Heart right ventricle (tissue), 16 donors: ENCODE measurements at regions not wholly inside any gene's neighbourhood (a gene's known extent, or its start where the extent isn't known, plus 50 kb on each side); places are given as distances from the start of the nearest gene placed in this dataset.

Experiments
- ATAC-seq, 8 donors: fragments of 200-7000 bp; cut with Tn5 transposase; one replicate each; pipeline ENCODE4 v1.9.1; 2020; ENCODE audit warnings: mild to moderate bottlenecking in 8 of 8, moderate library complexity in 8 of 8, moderate number of reproducible peaks in 1 of 8
- DNase-seq, 2 donors: peaks; one replicate each; pipeline ENCODE4 v3.0.0-alpha.2; 2020
- H3K27ac ChIP-seq, 10 donors: fragments of 200-600 bp; sonication (generic) in 2 of 10; one replicate each; pipeline versions ENCODE4 v1.5.0 to v1.8.0; 2020 to 2022; ENCODE audit warnings: mild to moderate bottlenecking in 3 of 10
- H3K27me3 ChIP-seq, 7 donors: fragments of 200-600 bp; one replicate each; pipeline ENCODE4 v1.8.0; 2021 to 2022; ENCODE audit warnings: mild to moderate bottlenecking in 2 of 7
- H3K36me3 ChIP-seq, 9 donors: fragments of 200-600 bp; sonication (generic) in 1 of 9; one replicate each; pipeline versions ENCODE4 v1.5.0 to v1.8.0; 2020 to 2022; ENCODE audit warnings: mild to moderate bottlenecking in 2 of 9
- H3K4me1 ChIP-seq, 9 donors: fragments of 200-600 bp; sonication (generic) in 1 of 9; one replicate each; pipeline versions ENCODE4 v1.5.0 to v1.8.0; 2020 to 2022; ENCODE audit warnings: mild to moderate bottlenecking in 4 of 9
- H3K4me3 ChIP-seq, 10 donors: fragments of 200-600 bp; sonication (generic) in 2 of 10; one replicate each; pipeline versions ENCODE4 v1.5.0 to v1.8.0; 2020 to 2022; ENCODE audit warnings: mild to moderate bottlenecking in 7 of 10, moderate library complexity in 2 of 10
- H3K9me3 ChIP-seq, 11 donors: fragments of 200-600 bp in 10 of 11; sonication (generic) in 2 of 11; one replicate each; pipeline versions ENCODE4 v1.5.0 to v1.8.0; 2013 to 2022; ENCODE audit warnings: mild to moderate bottlenecking in 2 of 11, control low read depth in 1 of 11, moderate library complexity in 1 of 11
- CTCF ChIP-seq, 9 donors: fragments of 200-600 bp; sonication (generic) in 2 of 9; IDR thresholded peaks; one replicate each; pipeline versions ENCODE4 v1.5.0 to v1.8.0; 2021 to 2022; ENCODE audit warnings: antibody characterized with exemption in 9 of 9, mild to moderate bottlenecking in 5 of 9, moderate library complexity in 1 of 9
- whole genome bisulfite sequencing, 2 donors: extraction: QIAGEN DNeasy Blood & Tissue Kit; methylation state at CpG; one replicate each; pipeline ENCODE4 v1.1.7; 2013; ENCODE audit warnings: inconsistent platforms in 1 of 2; 5-methylcytosine and 5-hydroxymethylcytosine counted together
- intact Hi-C, 10 donors: fragments of 100-400 bp; cut with DNase I; formaldehyde crosslinking; loops; one replicate each; pipeline versions ENCODE4 v1.11.1 to v1.14.2; 2022
- donor health status: Arrhythmogenic right ventricular cardiomyopathy.
- donor health status: ischemic (EF 13 %, LVEDD 7.1; RV severe dilation, severe dysfunction).
- donor health status: healthy with polysubstance abuse.
- donor health status: DM: no; HTN: yes; CAD: no.
- donor health status: DM: no; HTN: no; CAD: no.
- donor health status: ischemic (EF 25% LVEDD 6.9; RV normal size, moderate dysfunction).
- donor health status: ischemic (EF 25% LVEDD 5.7; RV mildly dilated, moderate dysfunction).
- donor health status: healthy.
- donor health status: DM: yes; HTN: yes; CAD: no.
- donor health status: Ischemic cardiomyopathy.
- donor health status: ischemic (EF 35%, LVEDD 5.7; RV mildly dilated, moderate dysfunction).
- donor health status: nonischemic (EF 11% LVEDD 7.7; RV severe dilation, severe dysfunction).
- donor health status: DM: yes; HTN: yes; CAD: no.
- donor health status: PGD.
- donor health status: ischemic (EF 29% LVEDD 5.4; RV normal size, mild dysfunction).
- donor health status: nonischemic (EF 23%, LVEDD 6.1; RV moderate dilation, normal function).

GRCh38 chr6:94751641-94752329 is 825.5 kb upstream of the MANEA start:
- no peak overlapping the region for H3K27ac ChIP-seq
- intact Hi-C loops = no loop called here
- H3K27me3 ChIP-seq = no peaks in the 10 kb centered on the region
- no peak for DNase-seq
- peaks cover 0 to 20% (median 0%) of the 10 kb centered on the region in 11 donors for H3K9me3 ChIP-seq
- no peak for ATAC-seq
- H3K4me3 ChIP-seq = no peak overlapping the region
- no peaks in the 10 kb centered on the region for H3K4me1 ChIP-seq
- no peaks in the 10 kb centered on the region for H3K36me3 ChIP-seq
- no peak for TF ChIP-seq CTCF (IDR thresholded peaks at IDR 0.05)
- 72 to 81% methylated on average over 3 of the region's 3 CpGs for WGBS, 2 donors

GRCh38 chr6:94736236-94736635 is 841.1 kb upstream of the MANEA start:
- WGBS, 2 donors = 91 to 94% methylated on average over 2 of the region's 2 CpGs

GRCh38 chr6:94735270-94735669 is 842.1 kb upstream of the MANEA start:
- intact Hi-C loops = no loop called here
- Histone ChIP-seq H3K4me1 (no peaks in the 10 kb centered on the region), H3K36me3 (no peaks in the 10 kb centered on the region), H3K4me3 (no peak overlapping the region), H3K27me3 (no peaks in the 10 kb centered on the region), H3K27ac (no peak overlapping the region), H3K9me3 (peaks cover 0 to 6% (median 0%) of the 10 kb centered on the region in 11 donors)
- DNase-seq = no peak
- 75 to 79% methylated on average over 7 of the region's 7 CpGs for WGBS, 2 donors
- no peak for TF ChIP-seq CTCF (IDR thresholded peaks at IDR 0.05)
- no peak for ATAC-seq

More at GRCh38 chr6:94736236-94736635, 841.1 kb upstream of the MANEA start:
- DNase-seq = no peak
- no peak overlapping the region for H3K4me3 ChIP-seq
- H3K27ac ChIP-seq = no peak overlapping the region
- no peak for ATAC-seq
- H3K9me3 ChIP-seq = peaks cover 0 to 15% (median 0%) of the 10 kb centered on the region in 11 donors
- H3K4me1 ChIP-seq = no peaks in the 10 kb centered on the region
- no peak for TF ChIP-seq CTCF (IDR thresholded peaks at IDR 0.05)
- no peaks in the 10 kb centered on the region for H3K27me3 ChIP-seq
- H3K36me3 ChIP-seq = no peaks in the 10 kb centered on the region
- intact Hi-C loops = no loop called here

GRCh38 chr6:94734751-94735150 is 842.6 kb upstream of the MANEA start:
- no peaks in the 10 kb centered on the region for H3K36me3 ChIP-seq
- no peak for ATAC-seq
- TF ChIP-seq CTCF (IDR thresholded peaks at IDR 0.05) = no peak
- peaks cover 0 to under 1% (median 0%) of the 10 kb centered on the region in 11 donors for H3K9me3 ChIP-seq
- H3K27me3 ChIP-seq = no peaks in the 10 kb centered on the region
- no peak overlapping the region for H3K27ac ChIP-seq
- WGBS, 2 donors = 91 to 100% methylated on average over 1 of the region's 1 CpG
- H3K4me1 ChIP-seq = no peaks in the 10 kb centered on the region
- no peak overlapping the region for H3K4me3 ChIP-seq
- no peak for DNase-seq
- intact Hi-C loops = no loop called here
